HEK293 (cell line): ENCODE measurements at regions not wholly inside any gene's neighbourhood (a gene's known extent, or its start where the extent isn't known, plus 50 kb on each side); places are given as distances from the start of the nearest gene placed in this dataset.

ENCODE experiments used
- BCL11A ChIP-seq: fragments of 450-650 bp; formaldehyde crosslinking; IDR thresholded peaks from 2 replicates; pipeline ENCODE4 v1.5.1; 2016; ENCODE audit warnings: low read depth, missing biosample characterization, missing genetic modification characterization
- CTCF ChIP-seq: fragments of 450-650 bp; formaldehyde crosslinking; IDR thresholded peaks from 2 replicates; pipeline ENCODE4 v1.5.1; 2016; ENCODE audit warnings: missing biosample characterization, missing genetic modification characterization
- YY1 ChIP-seq: fragments of 450-650 bp; formaldehyde crosslinking; IDR thresholded peaks from 2 replicates; pipeline ENCODE4 v1.5.1; 2018; ENCODE audit warnings: missing biosample characterization, missing genetic modification characterization
- ZNF19 ChIP-seq: fragments of 450-650 bp; formaldehyde crosslinking; IDR thresholded peaks from 2 replicates; pipeline ENCODE4; 2016; ENCODE audit warnings: missing biosample characterization, missing genetic modification characterization, low read depth
- ZNF274 ChIP-seq, 2 experiments: fragments of 200-500 bp in 1 of 2; fragments of 450-650 bp in 1 of 2; sonication (Bioruptor generic) in 1 of 2; formaldehyde crosslinking in 1 of 2; IDR thresholded peaks; 2 replicates each; pipeline versions ENCODE4 v1.5.1 to v1.6.1; 2014 to 2016; ENCODE audit warnings: borderline replicate concordance in 1 of 2, inconsistent platforms in 1 of 2, low read length in 1 of 2, missing biosample characterization in 1 of 2, missing genetic modification characterization in 1 of 2
- ZNF37A ChIP-seq: fragments of 450-650 bp; IDR thresholded peaks from 2 replicates; pipeline ENCODE4 v1.5.1; 2018; ENCODE audit warnings: missing biosample characterization, missing genetic modification characterization
- ZNF449 ChIP-seq: fragments of 450-650 bp; formaldehyde crosslinking; IDR thresholded peaks from 2 replicates; pipeline ENCODE4 v1.5.1; 2017; ENCODE audit warnings: missing biosample characterization, mild to moderate bottlenecking, missing genetic modification characterization, moderate library complexity
- ZNF514 ChIP-seq: fragments of 450-650 bp; formaldehyde crosslinking; IDR thresholded peaks from 2 replicates; pipeline ENCODE4 v1.5.1; 2016; ENCODE audit warnings: missing biosample characterization, missing genetic modification characterization
- ZNF544 ChIP-seq: fragments of 450-650 bp; formaldehyde crosslinking; IDR thresholded peaks from 2 replicates; pipeline ENCODE4 v1.5.0; 2017; ENCODE audit warnings: missing biosample characterization, missing genetic modification characterization
- ZNF791 ChIP-seq: fragments of 450-650 bp; formaldehyde crosslinking; IDR thresholded peaks from 2 replicates; pipeline ENCODE4 v1.5.1; 2016; ENCODE audit warnings: missing biosample characterization, missing genetic modification characterization
- TF ChIP-seq, protein P1 (sequence below): sonication (generic); formaldehyde crosslinking; IDR thresholded peaks from 2 replicates; pipeline ENCODE4 v1.8.1; 2022; ENCODE audit warnings: mild to moderate bottlenecking, moderate library complexity, missing genetic modification reagents

DNA sequence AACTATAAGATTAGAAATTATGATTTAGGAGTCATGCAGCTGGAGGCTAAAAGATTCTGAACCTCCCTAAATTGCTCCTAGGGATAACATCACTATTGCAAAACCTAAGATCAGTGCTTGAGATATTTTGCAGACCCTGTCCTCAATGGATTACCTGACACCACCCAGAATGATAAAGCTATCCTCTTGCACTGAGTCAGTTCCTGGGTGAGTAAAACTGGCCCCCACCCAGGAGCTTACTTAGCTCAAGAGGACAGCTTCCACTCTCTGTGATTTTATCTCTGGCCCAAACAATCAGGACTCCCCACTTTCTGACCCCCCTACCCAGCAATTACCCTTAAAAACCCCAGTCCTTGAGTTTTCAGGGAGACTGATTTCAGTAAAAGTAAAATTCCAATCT, 2074.4 kb upstream of the RAG2 start:
- no peak for TF ChIP-seq ZNF274 (IDR thresholded peaks at IDR 0.05; ENCODE audit: low read length)
- no peak for TF ChIP-seq ZNF274 (tag by site-specific recombination; IDR thresholded peaks at IDR 0.05; ENCODE audit: borderline replicate concordance)
- TF ChIP-seq CTCF: no peak
- TF ChIP-seq ZNF791: no peak
- TF ChIP-seq BCL11A (tag by site-specific recombination): no peak
- TF ChIP-seq ZNF514 (tag by site-specific recombination): no peak
- TF ChIP-seq YY1 (tag by site-specific recombination): no peak
- TF ChIP-seq, protein P1, sequence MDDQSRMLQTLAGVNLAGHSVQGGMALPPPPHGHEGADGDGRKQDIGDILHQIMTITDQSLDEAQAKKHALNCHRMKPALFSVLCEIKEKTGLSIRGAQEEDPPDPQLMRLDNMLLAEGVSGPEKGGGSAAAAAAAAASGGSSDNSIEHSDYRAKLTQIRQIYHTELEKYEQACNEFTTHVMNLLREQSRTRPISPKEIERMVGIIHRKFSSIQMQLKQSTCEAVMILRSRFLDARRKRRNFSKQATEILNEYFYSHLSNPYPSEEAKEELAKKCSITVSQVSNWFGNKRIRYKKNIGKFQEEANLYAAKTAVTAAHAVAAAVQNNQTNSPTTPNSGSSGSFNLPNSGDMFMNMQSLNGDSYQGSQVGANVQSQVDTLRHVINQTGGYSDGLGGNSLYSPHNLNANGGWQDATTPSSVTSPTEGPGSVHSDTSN (CRISPR knock-in tag): no peak
- no peak for TF ChIP-seq ZNF449 (tag by site-specific recombination)
- TF ChIP-seq ZNF19 (tag by site-specific recombination): no peak
- no peak for TF ChIP-seq ZNF37A (tag by site-specific recombination)
- TF ChIP-seq ZNF544 (tag by site-specific recombination): no peak
